ENCODE measurements at regions not wholly inside any gene's neighbourhood (a gene's known extent, or its start where the extent isn't known, plus 50 kb on each side); places are given as distances from the start of the nearest gene placed in this dataset.
"Not testable (repeated sequence)": the region's sequence is repeated elsewhere in the genome, so short reads cannot be mapped to it uniquely, and the experiment has no call there.

GRCh38 chr14:105739331-105740102 lies 213.1 kb downstream of the TMEM121 start:
- no peak for DNase-seq

- not testable (repeated sequence) for DNase-seq
Measured at GRCh38 chr14:105740272-105740671, 213.9 kb downstream of the TMEM121 start.

- DNase-seq: not testable (repeated sequence)
Measured at GRCh38 chr14:105740961-105741360, 214.6 kb downstream of the TMEM121 start.

GRCh38 chr14:105741707-105742530 lies 215.5 kb downstream of the TMEM121 start:
- not testable (repeated sequence) for DNase-seq

GRCh38 chr14:105742531-105742848 lies 216.1 kb downstream of the TMEM121 start:
- no peak for DNase-seq

- not testable (repeated sequence) for DNase-seq
Measured at GRCh38 chr14:105742904-105743701, 216.7 kb downstream of the TMEM121 start.

- not testable (repeated sequence) for DNase-seq
Measured at GRCh38 chr14:105744213-105744787, 217.9 kb downstream of the TMEM121 start.

GRCh38 chr14:105745433-105746123 lies 219.2 kb downstream of the TMEM121 start:
- no peak for DNase-seq

- DNase-seq: no peak
Measured at GRCh38 chr14:105746124-105746514, 219.7 kb downstream of the TMEM121 start.

GRCh38 chr14:105746800-105747502 lies 220.6 kb downstream of the TMEM121 start:
- DNase-seq: not testable (repeated sequence)

GRCh38 chr14:105747503-105748203 lies 221.3 kb downstream of the TMEM121 start:
- DNase-seq: not testable (repeated sequence)

GRCh38 chr14:105748204-105748578 lies 221.8 kb downstream of the TMEM121 start:
- no peak for DNase-seq

- not testable (repeated sequence) for DNase-seq
Measured at GRCh38 chr14:105748710-105749109, 222.3 kb downstream of the TMEM121 start.

GRCh38 chr14:105749870-105750541 lies 223.6 kb downstream of the TMEM121 start:
- not testable (repeated sequence) for DNase-seq

GRCh38 chr14:105751291-105751751 lies 224.9 kb downstream of the TMEM121 start:
- not testable (repeated sequence) for DNase-seq

- not testable (repeated sequence) for DNase-seq
Measured at GRCh38 chr14:105752420-105752819, 226.0 kb downstream of the TMEM121 start.

- no peak for DNase-seq
Measured at GRCh38 chr14:105760691-105761344, 234.4 kb downstream of the TMEM121 start.

GRCh38 chr14:105761345-105761740 lies 235.0 kb downstream of the TMEM121 start:
- DNase-seq: not testable (repeated sequence)

GRCh38 chr14:105761842-105762241 lies 235.5 kb downstream of the TMEM121 start:
- DNase-seq: no peak

GRCh38 chr14:105762262-105762661 lies 235.9 kb downstream of the TMEM121 start:
- not testable (repeated sequence) for DNase-seq
